GM10248 (cell line): ENCODE measurements at regions not wholly inside any gene's neighbourhood (a gene's known extent, or its start where the extent isn't known, plus 50 kb on each side); places are given as distances from the start of the nearest gene placed in this dataset.

Experiments
- CTCF ChIA-PET: fragments of 300-600 bp; sonication (Branson Sonifier 250); formaldehyde crosslinking; extraction: SDS; loops from one replicate; lab custom pipeline; 2021; ENCODE audit warnings: antibody characterized with exemption; lab: Yijun Ruan, JAX
- POLR2A ChIA-PET: fragments of 350-650 bp; sonication (Branson Sonifier 250); formaldehyde crosslinking; extraction: SDS; loops from one replicate; lab custom pipeline; 2020; ENCODE audit warnings: antibody characterized with exemption; lab: Yijun Ruan, JAX
- DNase-seq: peaks from one replicate; pipeline ENCODE4 v3.0.0; 2012; ENCODE audit errors: extremely low spot score
- TF ChIP-seq, protein P1 (sequence below): IDR thresholded peaks from 2 replicates; pipeline ENCODE4 v1.5.1; 2012; ENCODE audit warnings: mild to moderate bottlenecking, low read depth; ENCODE audit errors: extremely low read depth, missing control alignments, control extremely low read depth

DNA sequence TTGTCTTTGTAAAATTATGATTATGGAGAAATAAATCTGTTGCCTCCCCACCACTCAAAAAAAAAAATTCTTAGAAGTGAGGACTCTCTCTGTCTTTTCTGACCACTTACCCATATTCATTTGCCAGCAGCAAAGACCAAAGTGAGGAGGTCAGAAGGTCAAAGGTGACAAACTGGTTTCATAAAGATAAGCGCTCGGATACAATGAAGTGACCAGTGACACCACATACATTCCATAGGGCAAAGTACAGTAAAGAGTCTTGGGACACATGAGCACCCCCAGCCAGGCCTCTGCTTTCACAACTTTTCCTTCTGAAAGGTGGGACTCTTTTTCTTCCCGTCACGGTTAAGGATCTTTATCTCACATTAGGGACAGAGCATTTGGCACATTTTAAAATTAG lies 75.9 kb upstream of the TCF4 start:
- DNase-seq = no peak
- TF ChIP-seq, protein P1, sequence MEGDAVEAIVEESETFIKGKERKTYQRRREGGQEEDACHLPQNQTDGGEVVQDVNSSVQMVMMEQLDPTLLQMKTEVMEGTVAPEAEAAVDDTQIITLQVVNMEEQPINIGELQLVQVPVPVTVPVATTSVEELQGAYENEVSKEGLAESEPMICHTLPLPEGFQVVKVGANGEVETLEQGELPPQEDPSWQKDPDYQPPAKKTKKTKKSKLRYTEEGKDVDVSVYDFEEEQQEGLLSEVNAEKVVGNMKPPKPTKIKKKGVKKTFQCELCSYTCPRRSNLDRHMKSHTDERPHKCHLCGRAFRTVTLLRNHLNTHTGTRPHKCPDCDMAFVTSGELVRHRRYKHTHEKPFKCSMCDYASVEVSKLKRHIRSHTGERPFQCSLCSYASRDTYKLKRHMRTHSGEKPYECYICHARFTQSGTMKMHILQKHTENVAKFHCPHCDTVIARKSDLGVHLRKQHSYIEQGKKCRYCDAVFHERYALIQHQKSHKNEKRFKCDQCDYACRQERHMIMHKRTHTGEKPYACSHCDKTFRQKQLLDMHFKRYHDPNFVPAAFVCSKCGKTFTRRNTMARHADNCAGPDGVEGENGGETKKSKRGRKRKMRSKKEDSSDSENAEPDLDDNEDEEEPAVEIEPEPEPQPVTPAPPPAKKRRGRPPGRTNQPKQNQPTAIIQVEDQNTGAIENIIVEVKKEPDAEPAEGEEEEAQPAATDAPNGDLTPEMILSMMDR = no peak
- POLR2A ChIA-PET = no interaction called here
- CTCF ChIA-PET = no interaction called here

GRCh38 chr18:55658598-55658997 lies 70.6 kb upstream of the TCF4 start:
- TF ChIP-seq, protein P1 = no peak
- DNase-seq = no peak
- ChIA-PET CTCF (no interaction called here), POLR2A (no interaction called here)

DNA sequence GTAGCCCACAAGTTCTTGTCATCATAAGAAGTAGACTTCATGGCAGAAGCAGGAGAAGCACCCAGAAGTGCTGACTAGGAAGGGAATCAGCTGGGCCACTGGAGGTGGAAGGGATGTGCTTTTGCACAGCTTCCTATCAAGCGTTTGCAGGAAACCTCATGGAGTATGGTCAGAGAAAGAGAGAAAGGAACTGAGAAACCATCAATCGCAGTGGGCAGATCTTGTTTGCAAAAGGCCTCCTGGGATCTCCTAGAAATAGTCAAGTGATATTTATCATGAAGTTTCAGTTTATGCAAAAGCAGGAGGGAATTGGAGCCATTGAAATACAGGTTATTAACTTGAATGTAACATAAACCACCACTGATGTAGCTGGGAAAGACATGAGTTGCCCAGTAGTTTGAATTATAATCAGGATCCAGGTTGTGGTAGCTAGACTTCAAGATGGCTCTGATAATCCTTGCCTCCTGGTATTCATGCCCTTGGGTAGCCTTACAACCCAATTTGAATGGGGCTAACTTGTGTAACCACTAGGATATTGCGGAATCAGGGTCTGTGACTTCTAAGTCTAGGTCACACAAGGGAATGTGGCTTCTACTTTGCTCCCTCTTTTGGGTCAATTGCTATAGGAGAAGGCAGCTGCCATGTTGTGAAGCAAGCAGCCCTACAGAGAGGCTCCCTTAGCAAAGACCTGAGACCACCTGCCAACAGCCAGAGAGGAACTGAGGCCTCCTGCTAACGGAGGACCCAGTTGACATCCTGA lies 69.8 kb upstream of the TCF4 start:
- no peak for DNase-seq
- TF ChIP-seq, protein P1 = no peak
- ChIA-PET CTCF (no interaction called here), POLR2A (no interaction called here)

GRCh38 chr18:55654986-55655385 lies 67.0 kb upstream of the TCF4 start:
- CTCF ChIA-PET = no interaction called here
- DNase-seq = no peak
- POLR2A ChIA-PET = no interaction called here
- TF ChIP-seq, protein P1 = no peak

GRCh38 chr18:55651236-55651635 lies 63.2 kb upstream of the TCF4 start:
- POLR2A ChIA-PET = no interaction called here
- TF ChIP-seq, protein P1 = no peak
- DNase-seq = no peak
- CTCF ChIA-PET = no interaction called here

DNA sequence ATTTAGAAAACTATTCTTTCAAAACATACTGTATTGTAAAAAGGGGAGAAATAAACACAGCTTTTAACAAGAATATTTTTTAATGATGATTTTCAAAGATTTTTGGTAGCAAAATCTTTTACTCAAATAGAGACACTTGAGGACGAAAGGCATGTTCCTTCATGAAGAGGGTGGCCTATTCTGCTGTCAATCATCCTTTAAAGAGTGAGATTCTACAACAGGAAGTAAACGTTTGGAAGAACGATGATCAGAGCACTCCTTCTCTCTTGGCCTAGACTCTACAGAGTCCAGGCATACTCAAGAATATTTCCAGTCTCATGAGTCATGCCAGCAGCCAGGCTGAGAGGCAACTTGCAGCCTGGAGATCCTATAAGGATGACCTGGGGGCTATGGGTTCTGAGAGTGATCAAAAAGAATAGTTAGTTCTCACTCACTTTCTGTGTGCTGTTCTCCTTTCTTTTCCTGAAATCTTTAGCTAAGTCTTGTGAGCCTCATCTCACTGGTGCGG lies 62.4 kb upstream of the TCF4 start:
- CTCF ChIA-PET = no interaction called here
- TF ChIP-seq, protein P1 = no peak
- DNase-seq = no peak
- POLR2A ChIA-PET = no interaction called here
